ENCODE measurements at regions not wholly inside any gene's neighbourhood (a gene's known extent, or its start where the extent isn't known, plus 50 kb on each side); places are given as distances from the start of the nearest gene placed in this dataset.

DNA sequence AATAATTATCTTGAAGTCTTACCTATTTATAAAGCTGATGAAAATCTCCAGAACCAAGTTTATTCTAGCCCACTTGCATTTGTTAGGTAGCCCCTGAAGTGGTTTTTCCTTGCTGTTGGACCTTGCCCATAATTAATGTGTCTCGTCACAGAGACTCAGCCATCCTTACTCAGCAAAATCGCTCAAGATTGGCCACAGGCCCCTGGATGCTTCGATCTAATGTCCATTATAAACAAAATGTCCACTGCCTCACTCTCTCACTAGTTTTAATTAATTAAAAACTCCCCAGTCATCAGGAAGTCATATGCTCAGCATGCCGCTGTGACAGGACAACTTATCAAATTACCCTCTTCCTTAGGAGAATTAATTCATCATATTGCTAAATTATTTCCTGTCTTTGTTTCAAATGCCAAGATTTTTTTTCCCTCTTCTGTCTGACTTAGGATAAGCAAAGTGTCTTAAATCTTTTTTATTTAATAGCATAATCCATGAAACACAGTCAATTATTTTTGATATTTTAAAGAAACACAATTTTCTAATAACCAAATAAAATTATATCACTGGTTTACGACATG is 126.8 kb upstream of the PCLO start:
- no peak for DNase-seq
- H4K8ac ChIP-seq (ENCODE audit: low read length), result no peak overlapping the region
- H3K79me1 ChIP-seq (replicated peaks; ENCODE audit: low read length, poor library complexity, severe bottlenecking), result no peaks in the 10 kb centered on the region
- no peak overlapping the region for H2BK5ac ChIP-seq (ENCODE audit: low read depth, low read length, poor library complexity, severe bottlenecking)
- no peaks in the 10 kb centered on the region for H3K4me1 ChIP-seq (ENCODE audit: control insufficient read depth, insufficient read depth, low read depth, low read length)
- no peaks in the 10 kb centered on the region for H3K27me3 ChIP-seq (ENCODE audit: control insufficient read depth in 1 of 2, insufficient read depth in 1 of 2, low read length in 2 of 2)
- H2BK12ac ChIP-seq (ENCODE audit: low read length in 2 of 2), result no peak overlapping the region
- H3K23ac ChIP-seq (ENCODE audit: low read length in 2 of 2), result no peak overlapping the region
- H3K9ac ChIP-seq (ENCODE audit: low read length), result no peak overlapping the region
- H3K14ac ChIP-seq (ENCODE audit: low read length in 2 of 2), result no peak overlapping the region
- no peaks in the 10 kb centered on the region for H3K9me3 ChIP-seq (ENCODE audit: control insufficient read depth, low read length)
- no peak overlapping the region for H2AK5ac ChIP-seq (ENCODE audit: low read length, severe bottlenecking)
- no peak overlapping the region for H3K4me3 ChIP-seq (ENCODE audit: insufficient read depth in 1 of 2, low read depth in 1 of 2, low read length in 2 of 2)
- no peaks in the 10 kb centered on the region for H3K36me3 ChIP-seq (ENCODE audit: control insufficient read depth in 1 of 2, insufficient read depth in 2 of 2, low read depth in 1 of 2, low read length in 2 of 2)
- no peak overlapping the region for H3K18ac ChIP-seq (ENCODE audit: low read depth in 1 of 2, low read length in 2 of 2)
- no peak overlapping the region for H3K4me2 ChIP-seq (ENCODE audit: low read length, poor library complexity, severe bottlenecking)
- H4K91ac ChIP-seq (ENCODE audit: low read length), result no peak overlapping the region
- H3K4ac ChIP-seq (ENCODE audit: low read depth in 1 of 2, low read length in 2 of 2), result no peak overlapping the region
- H2AFZ ChIP-seq (ENCODE audit: low read depth, low read length), result no peak overlapping the region
- no peak overlapping the region for H3K27ac ChIP-seq (ENCODE audit: low read length, poor library complexity, severe bottlenecking)
- no peak overlapping the region for H2BK120ac ChIP-seq (ENCODE audit: low read depth, low read length)
- WGBS, result 77% methylated on average over 5 of the region's 5 CpGs
- no peak overlapping the region for H2BK15ac ChIP-seq (ENCODE audit: low read depth, poor library complexity, severe bottlenecking)

DNA sequence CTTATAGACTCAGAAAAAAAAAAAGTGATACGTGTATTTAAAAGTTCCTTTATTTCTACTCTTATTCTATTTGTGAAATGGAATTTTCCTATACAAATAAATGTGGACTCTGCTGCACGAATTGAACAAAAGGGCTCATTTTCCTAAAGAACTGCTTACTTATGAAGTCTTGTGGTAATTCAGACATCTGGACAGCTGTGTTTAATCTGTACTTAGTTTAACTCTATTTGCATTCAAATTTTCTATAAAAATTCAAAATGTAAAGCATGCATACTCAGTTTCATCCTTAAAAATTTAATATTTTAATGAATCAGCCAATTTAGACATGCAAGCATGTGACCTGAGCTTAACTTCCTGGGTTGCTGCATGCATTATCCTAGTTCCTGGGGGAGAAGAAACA is 118.0 kb upstream of the PCLO start:
- Histone ChIP-seq H3K27me3 (ENCODE audit: control insufficient read depth in 1 of 2, insufficient read depth in 1 of 2, low read length in 2 of 2) (no peaks in the 10 kb centered on the region), H3K4me3 (ENCODE audit: insufficient read depth in 1 of 2, low read depth in 1 of 2, low read length in 2 of 2) (no peak overlapping the region), H2AK5ac (ENCODE audit: low read length, severe bottlenecking) (no peak overlapping the region), H3K23ac (ENCODE audit: low read length in 2 of 2) (no peak overlapping the region), H3K14ac (ENCODE audit: low read length in 2 of 2) (no peak overlapping the region), H3K9me3 (ENCODE audit: control insufficient read depth, low read length) (no peaks in the 10 kb centered on the region), H3K36me3 (ENCODE audit: control insufficient read depth in 1 of 2, insufficient read depth in 2 of 2, low read depth in 1 of 2, low read length in 2 of 2) (no peaks in the 10 kb centered on the region), H3K4ac (ENCODE audit: low read depth in 1 of 2, low read length in 2 of 2) (no peak overlapping the region), H3K79me1 (replicated peaks; ENCODE audit: low read length, poor library complexity, severe bottlenecking) (no peaks in the 10 kb centered on the region), H3K18ac (ENCODE audit: low read depth in 1 of 2, low read length in 2 of 2) (no peak overlapping the region), H2AFZ (ENCODE audit: low read depth, low read length) (no peak overlapping the region), H3K4me1 (ENCODE audit: control insufficient read depth, insufficient read depth, low read depth, low read length) (no peaks in the 10 kb centered on the region), H2BK120ac (ENCODE audit: low read depth, low read length) (no peak overlapping the region), H3K9ac (ENCODE audit: low read length) (no peak overlapping the region), H2BK5ac (ENCODE audit: low read depth, low read length, poor library complexity, severe bottlenecking) (no peak overlapping the region), H3K4me2 (ENCODE audit: low read length, poor library complexity, severe bottlenecking) (no peak overlapping the region), H3K27ac (ENCODE audit: low read length, poor library complexity, severe bottlenecking) (no peak overlapping the region), H4K8ac (ENCODE audit: low read length) (no peak overlapping the region), H4K91ac (ENCODE audit: low read length) (no peak overlapping the region), H2BK12ac (ENCODE audit: low read length in 2 of 2) (no peak overlapping the region), H2BK15ac (ENCODE audit: low read depth, poor library complexity, severe bottlenecking) (no peak overlapping the region)
- WGBS, result no CpG with 5 or more reads among the region's 2 CpGs
- no peak for DNase-seq

DNA sequence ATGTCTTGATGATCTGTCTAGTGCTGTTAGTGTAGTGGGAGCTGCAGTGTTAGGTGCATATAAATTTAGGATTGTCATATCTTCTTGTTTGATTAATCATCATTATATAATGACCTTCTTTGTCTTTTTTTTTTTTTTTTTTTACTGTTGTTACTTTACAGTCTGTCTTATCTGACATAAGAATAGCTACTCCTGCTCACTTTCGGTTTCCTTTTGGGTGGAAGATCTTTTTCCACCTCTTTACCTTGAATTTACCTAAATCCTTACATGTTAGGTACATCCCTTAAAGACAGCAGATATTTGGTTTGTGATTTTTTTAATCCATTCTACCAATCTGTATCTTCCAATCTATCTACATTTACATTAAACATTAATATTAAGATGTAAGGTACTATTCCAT is 113.6 kb upstream of the PCLO start:
- H2BK12ac ChIP-seq (ENCODE audit: low read length in 2 of 2), result no peak overlapping the region
- H2BK15ac ChIP-seq (ENCODE audit: low read depth, poor library complexity, severe bottlenecking), result no peak overlapping the region
- no peak overlapping the region for H2AK5ac ChIP-seq (ENCODE audit: low read length, severe bottlenecking)
- H3K36me3 ChIP-seq (ENCODE audit: control insufficient read depth in 1 of 2, insufficient read depth in 2 of 2, low read depth in 1 of 2, low read length in 2 of 2), result no peaks in the 10 kb centered on the region
- no peak overlapping the region for H3K4me3 ChIP-seq (ENCODE audit: insufficient read depth in 1 of 2, low read depth in 1 of 2, low read length in 2 of 2)
- no peak overlapping the region for H2BK5ac ChIP-seq (ENCODE audit: low read depth, low read length, poor library complexity, severe bottlenecking)
- H3K18ac ChIP-seq (ENCODE audit: low read depth in 1 of 2, low read length in 2 of 2), result no peak overlapping the region
- H3K4ac ChIP-seq (ENCODE audit: low read depth in 1 of 2, low read length in 2 of 2), result no peak overlapping the region
- WGBS, result 50% methylated on average over 1 of the region's 1 CpG
- H3K9me3 ChIP-seq (ENCODE audit: control insufficient read depth, low read length), result no peaks in the 10 kb centered on the region
- no peak overlapping the region for H2BK120ac ChIP-seq (ENCODE audit: low read depth, low read length)
- no peak overlapping the region for H3K14ac ChIP-seq (ENCODE audit: low read length in 2 of 2)
- H3K23ac ChIP-seq (ENCODE audit: low read length in 2 of 2), result no peak overlapping the region
- H3K79me1 ChIP-seq (replicated peaks; ENCODE audit: low read length, poor library complexity, severe bottlenecking), result no peaks in the 10 kb centered on the region
- H2AFZ ChIP-seq (ENCODE audit: low read depth, low read length), result no peak overlapping the region
- no peak overlapping the region for H4K8ac ChIP-seq (ENCODE audit: low read length)
- DNase-seq, result no peak
- no peak overlapping the region for H3K27ac ChIP-seq (ENCODE audit: low read length, poor library complexity, severe bottlenecking)
- no peak overlapping the region for H4K91ac ChIP-seq (ENCODE audit: low read length)
- H3K9ac ChIP-seq (ENCODE audit: low read length), result no peak overlapping the region
- peaks cover 0 to 2% of the 10 kb centered on the region in 2 experiments for H3K27me3 ChIP-seq (ENCODE audit: control insufficient read depth in 1 of 2, insufficient read depth in 1 of 2, low read length in 2 of 2)
- H3K4me2 ChIP-seq (ENCODE audit: low read length, poor library complexity, severe bottlenecking), result no peak overlapping the region
- no peaks in the 10 kb centered on the region for H3K4me1 ChIP-seq (ENCODE audit: control insufficient read depth, insufficient read depth, low read depth, low read length)

DNA sequence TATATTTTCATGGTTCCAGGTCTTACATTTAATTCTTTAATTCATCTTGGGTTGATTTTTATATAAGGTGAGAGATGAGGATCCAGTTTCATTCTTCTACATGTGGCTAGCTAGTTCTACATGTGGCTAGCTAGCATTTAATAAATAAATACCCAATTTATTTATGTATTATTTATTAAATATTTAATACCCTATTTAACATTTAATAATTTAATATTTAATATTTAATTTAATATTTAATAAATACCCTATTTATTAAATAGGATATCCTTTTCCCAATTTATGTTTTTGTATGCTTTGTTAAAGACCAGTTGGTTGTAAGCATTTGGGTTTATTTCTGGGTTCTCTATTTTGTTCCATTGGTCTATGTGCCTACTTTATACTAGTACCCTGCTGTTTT is 111.0 kb upstream of the PCLO start:
- Histone ChIP-seq H3K27ac (ENCODE audit: low read length, poor library complexity, severe bottlenecking) (no peak overlapping the region), H3K23ac (ENCODE audit: low read length in 2 of 2) (no peak overlapping the region), H3K27me3 (ENCODE audit: control insufficient read depth in 1 of 2, insufficient read depth in 1 of 2, low read length in 2 of 2) (peaks cover 0 to 2% of the 10 kb centered on the region in 2 experiments), H3K14ac (ENCODE audit: low read length in 2 of 2) (no peak overlapping the region), H3K36me3 (ENCODE audit: control insufficient read depth in 1 of 2, insufficient read depth in 2 of 2, low read depth in 1 of 2, low read length in 2 of 2) (no peaks in the 10 kb centered on the region), H3K18ac (ENCODE audit: low read depth in 1 of 2, low read length in 2 of 2) (no peak overlapping the region), H2AK5ac (ENCODE audit: low read length, severe bottlenecking) (no peak overlapping the region), H3K79me1 (replicated peaks; ENCODE audit: low read length, poor library complexity, severe bottlenecking) (no peaks in the 10 kb centered on the region), H3K4me1 (ENCODE audit: control insufficient read depth, insufficient read depth, low read depth, low read length) (no peaks in the 10 kb centered on the region), H2BK5ac (ENCODE audit: low read depth, low read length, poor library complexity, severe bottlenecking) (no peak overlapping the region), H3K9ac (ENCODE audit: low read length) (no peak overlapping the region), H2BK12ac (ENCODE audit: low read length in 2 of 2) (no peak overlapping the region), H2BK15ac (ENCODE audit: low read depth, poor library complexity, severe bottlenecking) (no peak overlapping the region), H4K91ac (ENCODE audit: low read length) (no peak overlapping the region), H3K9me3 (ENCODE audit: control insufficient read depth, low read length) (no peaks in the 10 kb centered on the region), H3K4ac (ENCODE audit: low read depth in 1 of 2, low read length in 2 of 2) (no peak overlapping the region), H4K8ac (ENCODE audit: low read length) (no peak overlapping the region), H3K4me2 (ENCODE audit: low read length, poor library complexity, severe bottlenecking) (no peak overlapping the region), H3K4me3 (ENCODE audit: insufficient read depth in 1 of 2, low read depth in 1 of 2, low read length in 2 of 2) (no peak overlapping the region), H2BK120ac (ENCODE audit: low read depth, low read length) (no peak overlapping the region), H2AFZ (ENCODE audit: low read depth, low read length) (no peak overlapping the region)
- DNase-seq, result no peak
